GM19438 (cell line): ENCODE measurements at regions not wholly inside any gene's neighbourhood (a gene's known extent, or its start where the extent isn't known, plus 50 kb on each side); places are given as distances from the start of the nearest gene placed in this dataset.
"Not testable (repeated sequence)": the region's sequence is repeated elsewhere in the genome, so short reads cannot be mapped to it uniquely, and the experiment has no call there.

ENCODE experiments used
- ATAC-seq: cut with Tn5 transposase; IDR thresholded peaks from one replicate; pipeline ENCODE4 v1.9.1; 2021; ENCODE audit warnings: low read depth; ENCODE audit not compliant: unreplicated experiment

- ATAC-seq = no peak
These were observed 115.5 kb downstream of the BUB3 start for GRCh38 chr10:123269675-123270074.

DNA sequence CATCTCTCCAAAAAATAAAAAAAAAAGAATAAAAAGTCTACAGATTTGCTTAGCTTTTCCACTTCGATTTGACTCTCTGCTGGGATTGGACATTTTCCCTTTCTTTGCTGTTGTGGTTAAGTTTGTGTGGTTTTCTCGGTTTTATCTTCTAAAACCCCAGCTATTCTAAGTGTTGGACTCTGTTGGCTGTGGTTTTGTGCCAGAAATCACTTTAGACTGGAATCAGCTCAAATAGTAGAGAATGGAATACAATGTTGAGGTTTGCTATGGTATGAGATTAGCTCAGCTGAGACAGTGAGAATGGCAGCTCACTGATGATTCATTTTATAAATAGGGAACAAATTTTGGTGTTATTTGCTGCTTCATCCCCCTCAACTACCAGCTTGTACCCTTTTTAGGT is 116.0 kb downstream of the BUB3 start:
- no peak for ATAC-seq

DNA sequence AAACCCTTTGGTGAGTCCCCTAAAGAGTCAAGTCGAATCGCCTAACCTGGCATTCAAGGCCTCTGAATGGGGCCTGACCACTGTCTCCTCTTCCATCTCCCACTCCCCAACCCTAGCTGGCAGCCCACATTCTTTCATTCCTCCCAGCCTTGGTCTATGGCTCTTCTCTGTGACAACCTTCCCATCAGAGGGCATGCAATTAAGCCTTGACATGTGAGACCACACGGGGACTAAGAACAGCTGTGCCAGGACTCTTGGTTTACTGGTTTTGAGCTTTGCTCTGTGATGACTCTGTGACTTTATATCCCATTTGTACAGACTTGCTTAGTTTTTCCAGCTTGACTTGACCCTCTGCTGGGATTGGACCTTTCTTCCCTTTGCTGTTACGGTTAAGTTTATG is 116.6 kb downstream of the BUB3 start:
- ATAC-seq = no peak

- no peak for ATAC-seq
These were observed 118.0 kb downstream of the BUB3 start for GRCh38 chr10:123272171-123272570.

- ATAC-seq = no peak
These were observed 120.3 kb downstream of the BUB3 start for GRCh38 chr10:123274306-123275135.

- no peak for ATAC-seq
These were observed 120.9 kb downstream of the BUB3 start for GRCh38 chr10:123275136-123275564.

- no peak for ATAC-seq
These were observed 124.2 kb downstream of the BUB3 start for GRCh38 chr10:123278445-123278844.

GRCh38 chr10:123283371-123283770 is 129.2 kb downstream of the BUB3 start:
- not testable (repeated sequence) for ATAC-seq

GRCh38 chr10:123284022-123284421 is 129.8 kb downstream of the BUB3 start:
- no peak for ATAC-seq

GRCh38 chr10:123287594-123288247 is 133.5 kb downstream of the BUB3 start:
- no peak for ATAC-seq

- no peak for ATAC-seq
These were observed 135.2 kb downstream of the BUB3 start for GRCh38 chr10:123289432-123289831.

DNA sequence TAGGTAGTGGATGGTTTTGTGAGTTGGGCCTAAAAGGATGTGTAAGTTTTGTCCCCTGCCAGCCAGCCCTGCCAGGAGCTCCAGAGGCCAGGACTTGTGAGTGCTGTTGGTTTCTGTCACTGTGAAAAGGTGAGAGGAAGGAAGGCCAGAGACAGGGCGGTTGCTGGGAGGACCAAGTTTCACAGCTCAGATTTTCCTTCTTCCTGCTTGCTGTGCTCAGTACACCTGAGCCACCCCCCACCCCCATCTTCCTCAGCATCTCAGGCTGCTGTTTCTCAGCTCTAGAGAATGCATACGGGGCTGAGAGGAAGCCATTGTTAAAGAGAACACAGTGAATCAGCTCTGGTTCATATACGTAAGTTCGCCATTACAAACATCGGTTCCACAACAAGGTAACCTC is 139.9 kb downstream of the BUB3 start:
- no peak for ATAC-seq

GRCh38 chr10:123294886-123295285 is 140.7 kb downstream of the BUB3 start:
- ATAC-seq = no peak

DNA sequence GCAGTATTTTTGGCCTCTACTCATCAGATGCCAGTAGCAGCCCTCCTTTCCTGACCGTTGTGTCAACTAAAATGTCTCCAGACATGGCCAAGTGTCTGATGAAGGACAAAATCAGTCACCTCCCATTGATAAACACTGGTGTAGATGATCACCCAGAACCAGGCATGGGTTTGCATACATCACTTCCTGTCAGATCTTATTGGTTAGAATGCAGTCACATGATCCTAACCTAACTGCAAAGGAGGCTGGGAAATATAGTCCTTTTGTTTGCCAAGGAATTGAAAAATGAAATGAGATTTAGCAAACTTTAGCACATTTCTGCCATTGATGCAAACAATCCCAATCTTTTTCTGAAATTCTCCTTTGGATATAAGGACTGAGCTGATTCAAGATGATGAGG is 141.4 kb downstream of the BUB3 start:
- no peak for ATAC-seq

DNA sequence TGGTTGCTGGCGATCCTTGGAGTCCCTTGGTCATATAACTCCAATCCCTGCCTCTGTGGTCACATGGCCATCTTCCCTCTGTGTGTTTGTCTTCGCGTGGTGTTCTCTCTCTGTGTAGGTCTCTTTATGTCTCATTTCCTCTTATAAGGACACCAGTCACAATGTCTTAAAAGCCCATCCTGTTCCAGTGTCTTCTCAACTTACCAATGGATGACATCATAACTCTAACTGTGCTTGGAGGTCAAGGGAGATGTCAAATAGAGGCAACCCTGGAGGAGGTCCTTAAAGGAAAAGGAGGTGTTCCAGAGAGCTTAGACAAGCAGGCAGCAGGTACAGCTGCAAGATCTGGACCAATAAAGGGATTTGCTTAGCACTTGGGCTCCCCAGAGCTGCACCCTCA is 143.0 kb downstream of the BUB3 start:
- ATAC-seq = no peak

DNA sequence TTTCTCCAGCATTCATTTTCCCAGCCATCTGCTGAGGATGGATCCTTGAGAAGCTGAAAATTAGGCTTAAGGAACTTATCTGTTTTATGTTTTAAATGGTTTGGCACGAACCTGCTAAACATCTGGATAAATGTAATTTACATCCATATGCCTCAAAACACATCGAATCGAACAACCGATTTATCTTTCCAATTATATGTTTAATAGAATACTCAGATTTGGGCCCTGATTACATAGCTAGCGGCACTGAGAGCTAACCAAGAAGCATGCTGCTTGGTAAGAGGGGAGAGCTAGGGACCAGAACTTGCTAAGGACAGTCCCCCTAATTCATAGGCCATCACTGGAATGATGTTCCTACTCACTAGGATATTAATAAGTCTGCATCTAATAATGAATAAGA is 144.4 kb downstream of the BUB3 start:
- no peak for ATAC-seq

DNA sequence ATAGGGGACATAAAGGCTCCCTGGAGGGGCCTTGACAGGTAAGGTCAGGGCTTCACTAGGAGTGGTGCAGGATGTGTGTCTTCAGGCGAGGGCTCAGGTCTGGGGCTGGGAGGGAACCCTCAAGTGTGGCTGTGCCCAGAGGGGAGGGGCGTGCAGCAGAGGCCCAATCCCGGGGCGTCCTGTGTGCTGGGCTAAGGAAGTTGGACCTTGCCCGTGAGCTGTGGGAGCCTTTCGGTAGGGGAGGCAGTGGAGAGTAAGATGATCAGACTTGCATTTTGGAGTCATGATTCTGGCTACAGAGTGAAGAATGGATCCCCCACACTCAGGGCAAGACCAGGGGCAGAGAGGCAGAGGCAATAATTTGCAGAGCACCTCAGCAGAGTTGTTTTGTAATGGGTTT is 145.4 kb downstream of the BUB3 start:
- ATAC-seq = no peak

GRCh38 chr10:123301077-123301857 is 147.1 kb downstream of the BUB3 start:
- ATAC-seq = no peak

DNA sequence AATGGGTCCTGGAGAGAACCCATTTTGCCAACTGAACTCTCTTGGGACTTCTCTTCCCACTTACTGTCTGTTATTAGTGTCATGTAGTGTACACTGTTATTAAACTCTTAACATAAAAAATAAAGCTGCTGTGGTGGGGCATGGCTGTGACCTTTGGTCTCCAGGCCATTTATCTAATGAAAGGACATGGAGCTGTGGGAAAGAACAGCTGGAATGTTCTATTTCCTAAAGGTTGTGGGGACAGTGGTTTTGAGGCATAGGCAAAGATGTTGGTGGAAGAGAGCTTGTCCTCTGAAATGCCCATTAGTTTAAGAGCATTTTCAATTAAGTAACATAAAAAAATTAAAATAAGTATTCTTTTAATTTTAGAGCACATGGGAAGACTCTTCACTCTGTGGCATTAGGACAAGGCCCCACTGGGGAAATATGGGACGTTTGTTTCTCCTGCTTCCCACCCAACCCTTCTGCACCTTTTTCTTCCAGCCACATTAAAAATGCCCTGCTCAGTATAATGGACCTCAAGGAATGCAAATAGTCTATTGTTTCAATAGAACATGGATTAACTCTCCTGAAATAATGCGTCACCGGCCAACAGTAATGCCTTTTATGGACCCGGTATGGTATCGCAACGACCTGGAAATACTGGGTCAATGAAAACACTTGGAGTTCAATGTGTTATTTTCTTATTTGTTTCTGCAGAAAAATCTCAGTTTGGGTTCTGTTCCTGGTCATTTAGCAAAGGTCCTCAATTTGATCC is 149.6 kb downstream of the BUB3 start:
- ATAC-seq = no peak

- no peak for ATAC-seq
These were observed 151.5 kb downstream of the BUB3 start for GRCh38 chr10:123305671-123306070.

DNA sequence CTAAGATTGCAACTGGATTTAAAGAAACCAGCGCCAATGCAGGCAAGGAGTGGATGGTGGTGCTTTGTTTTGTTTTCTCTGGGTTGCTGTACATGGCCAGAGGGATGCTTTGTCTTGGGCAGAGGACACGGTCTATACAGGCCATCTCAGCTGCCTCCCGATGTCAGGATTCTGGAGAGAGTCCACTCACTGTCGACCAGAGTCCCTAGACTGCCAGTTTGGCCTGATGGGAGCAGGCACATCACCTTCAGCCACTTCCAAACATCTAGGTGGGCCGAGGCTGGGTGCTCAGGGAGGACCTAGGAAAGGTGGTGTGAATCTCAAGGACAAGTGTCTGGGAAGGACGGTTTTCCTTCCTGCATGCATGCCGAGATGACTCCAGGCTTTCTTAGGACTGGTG is 152.1 kb downstream of the BUB3 start:
- ATAC-seq = no peak
